RKO (cell line): ENCODE measurements at regions not wholly inside any gene's neighbourhood (a gene's known extent, or its start where the extent isn't known, plus 50 kb on each side); places are given as distances from the start of the nearest gene placed in this dataset.
A peak's percentile ranks its signal among the peaks of the same experiment; 100 is the strongest.

Experiments
- DNase-seq: peaks from one replicate; pipeline ENCODE4 v3.0.0-alpha.2; 2016; ENCODE audit warnings: low spot score

DNA sequence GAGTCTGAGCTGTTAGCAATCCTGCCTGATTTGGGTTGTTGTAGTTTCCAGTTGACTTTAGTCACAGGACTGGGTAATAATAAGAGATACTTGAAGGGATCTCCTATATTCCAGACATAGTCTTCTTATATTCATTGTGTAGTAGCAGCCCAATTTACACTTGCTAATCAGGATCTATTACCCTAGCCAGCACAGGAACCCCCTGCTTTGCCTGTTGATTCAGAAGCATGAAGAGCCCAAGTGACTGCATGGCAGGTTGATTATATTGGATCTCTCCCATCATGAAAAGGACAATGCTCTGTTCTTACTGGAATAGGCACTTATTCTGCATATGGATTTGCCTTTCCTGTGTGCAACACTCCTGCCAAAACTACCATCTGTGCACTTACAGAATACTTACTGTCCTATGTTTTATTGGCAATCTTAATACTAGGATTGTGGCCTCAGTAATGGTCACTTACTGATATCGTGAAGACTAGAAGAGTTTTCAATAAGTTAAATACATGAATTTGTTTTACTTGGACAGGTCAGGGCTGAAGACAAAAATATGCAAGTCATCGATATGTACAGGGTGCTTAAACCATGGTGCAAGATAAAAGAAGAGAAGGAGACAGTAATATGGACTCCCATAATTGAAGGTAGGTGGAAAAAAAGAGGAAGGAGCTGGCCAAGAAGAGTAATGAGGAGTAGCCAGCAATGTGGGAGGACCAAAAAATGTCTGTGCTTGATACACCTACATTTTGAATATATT, 304.1 kb downstream of the MCTP2 start:
- DNase-seq = no peak

DNA sequence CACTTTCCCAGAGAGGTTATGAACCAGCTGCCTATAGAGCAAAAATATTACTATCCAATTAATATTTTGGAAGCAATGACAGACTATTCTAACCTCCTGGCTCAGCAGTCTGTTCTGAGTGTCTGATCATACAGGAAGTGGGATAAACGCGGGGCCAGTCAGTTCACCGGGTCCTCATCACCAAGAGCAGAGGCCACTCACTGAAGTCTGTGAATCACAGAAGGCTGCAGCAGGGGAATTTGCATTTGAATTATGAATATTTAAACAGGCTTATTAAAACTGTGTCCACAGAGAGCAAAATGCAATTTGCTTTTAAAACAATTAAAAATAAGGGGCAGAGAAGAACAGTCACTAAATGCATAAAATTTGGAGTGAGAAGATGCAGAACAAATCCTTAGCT, 305.2 kb downstream of the MCTP2 start:
- no peak for DNase-seq

DNA sequence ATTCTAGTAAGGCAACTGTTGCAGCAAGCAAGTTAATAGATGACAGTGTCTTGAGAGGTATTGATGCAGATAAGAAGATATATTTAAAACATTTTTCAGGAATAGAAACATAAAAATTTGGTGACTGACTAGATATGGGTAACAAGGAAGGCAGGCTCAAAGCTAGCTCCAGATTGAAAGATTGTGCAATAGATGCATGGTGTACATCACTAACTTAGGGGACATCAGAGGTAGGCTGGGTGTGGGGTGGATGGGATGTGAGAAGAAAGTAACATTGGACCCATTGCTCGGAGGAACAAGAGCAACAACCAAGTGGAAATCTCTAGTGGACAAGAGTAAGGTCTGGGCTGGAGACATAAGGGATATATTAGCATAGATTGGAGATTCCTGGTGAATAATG, 306.9 kb downstream of the MCTP2 start:
- no peak for DNase-seq

DNA sequence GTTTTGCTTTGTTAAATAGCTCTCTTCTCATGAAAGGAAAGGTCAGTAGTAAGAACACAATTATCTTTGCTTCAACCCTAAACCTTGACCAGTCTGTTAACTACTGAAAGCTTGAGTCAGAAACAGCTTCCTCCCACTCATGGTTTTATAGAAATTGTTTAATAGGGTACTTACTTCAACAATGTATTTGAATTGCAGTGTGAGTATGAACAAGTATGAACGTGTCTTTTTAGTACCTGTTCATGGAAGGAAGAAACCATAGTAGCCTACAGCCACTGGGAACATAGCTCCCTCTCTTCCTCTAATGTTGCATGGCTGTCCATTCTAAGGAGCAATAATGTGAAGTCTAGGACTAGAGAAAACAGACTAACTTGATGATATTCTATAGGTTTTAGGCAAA, 311.0 kb downstream of the MCTP2 start:
- DNase-seq = no peak

DNA sequence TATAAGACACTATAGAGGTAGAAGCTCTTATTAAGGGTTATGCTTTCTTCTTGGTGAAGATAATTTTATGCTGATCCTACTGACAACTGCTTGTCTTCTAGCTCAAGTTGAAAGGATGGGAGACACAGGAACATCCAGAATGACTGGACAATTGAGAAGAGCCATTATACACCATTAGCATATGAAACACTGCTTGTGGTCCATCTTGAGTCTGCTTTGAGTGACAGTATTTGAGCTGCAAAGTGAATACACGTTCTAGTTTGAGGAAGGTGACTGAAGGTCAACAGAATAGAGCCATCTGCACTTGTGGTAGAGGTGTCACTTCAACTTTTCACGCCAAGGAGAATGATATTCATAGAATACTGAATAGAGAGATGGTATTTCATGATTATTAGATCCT, 315.4 kb downstream of the MCTP2 start:
- no peak for DNase-seq

DNA sequence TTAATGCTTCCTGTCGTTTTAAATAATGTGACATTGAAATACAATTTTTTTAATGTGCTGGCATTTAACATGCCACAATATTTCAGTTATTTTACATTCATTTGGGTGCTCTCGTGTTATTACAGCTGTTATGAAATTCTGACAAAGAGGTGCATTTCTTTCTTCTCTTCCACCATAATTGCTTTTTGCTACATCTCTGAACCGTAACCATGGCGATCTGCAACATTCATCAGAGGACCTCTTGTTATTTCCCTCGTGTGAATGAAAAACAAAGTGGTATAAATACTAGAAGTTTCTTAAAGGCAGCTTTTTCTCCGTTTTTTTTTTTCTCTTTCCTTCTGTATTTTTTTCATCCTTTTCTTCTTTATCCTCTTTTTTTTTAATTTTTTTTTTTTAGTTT, 316.4 kb downstream of the MCTP2 start:
- DNase-seq = no peak

DNA sequence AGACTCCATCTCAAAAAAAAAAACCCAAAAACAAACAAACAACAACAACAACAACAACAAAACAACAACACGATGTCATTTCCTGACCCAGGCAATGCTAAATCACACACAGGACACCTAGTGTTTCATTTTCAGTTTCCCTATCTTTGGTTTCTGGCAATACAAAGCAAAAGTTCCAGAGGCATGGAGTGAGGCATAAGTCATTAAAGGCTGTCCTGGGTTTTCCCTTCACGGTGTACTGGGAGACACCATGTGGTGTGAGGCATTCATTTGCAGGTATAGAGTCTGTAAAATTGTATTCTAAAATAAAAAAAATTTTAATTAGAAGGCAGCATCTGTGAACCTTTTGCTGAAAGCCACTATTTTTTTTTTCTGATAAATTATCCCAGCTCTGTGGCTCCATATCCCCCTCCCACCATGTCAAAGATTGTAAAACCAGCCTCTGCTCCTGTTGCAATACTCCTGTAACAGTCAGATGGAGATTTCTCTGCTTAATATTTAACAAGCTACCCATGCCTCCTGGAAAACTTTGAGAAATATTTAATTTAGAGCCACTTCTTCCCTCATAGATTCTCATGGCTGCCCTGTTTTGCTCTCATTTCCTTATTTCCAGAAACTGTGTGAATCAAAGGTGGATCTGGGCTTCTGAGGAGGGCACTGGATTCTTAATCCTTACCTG, 324.6 kb downstream of the MCTP2 start:
- DNase-seq = no peak

DNA sequence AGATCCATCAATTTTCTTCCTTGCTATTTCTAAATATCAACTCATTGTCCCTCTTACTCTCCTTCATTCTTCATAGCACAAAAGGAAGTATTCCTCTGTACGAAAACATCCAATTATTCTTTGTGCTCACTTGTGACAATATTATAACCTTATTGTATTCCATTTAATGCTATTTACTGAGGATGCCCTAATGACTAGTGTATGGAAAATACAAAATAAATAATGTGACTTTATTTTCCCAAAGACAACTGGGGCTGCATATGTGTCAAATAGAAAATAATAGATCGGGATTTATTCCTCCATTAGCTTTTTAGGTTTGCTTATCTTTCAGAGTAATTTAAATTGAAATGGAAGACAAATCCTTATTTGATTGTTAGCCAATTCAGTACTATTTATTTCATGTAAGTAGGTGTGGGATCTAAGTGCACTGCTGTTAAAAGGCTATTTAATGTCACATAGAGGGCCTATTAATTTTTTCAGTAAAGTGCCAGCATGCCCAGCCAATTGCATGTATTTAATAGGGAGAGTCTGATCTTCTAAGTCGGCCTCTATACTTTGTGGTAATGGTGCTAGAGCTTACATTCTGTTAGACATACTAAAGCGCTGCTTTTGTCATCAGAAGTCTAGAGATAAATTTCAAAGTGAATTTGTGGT, 329.8 kb downstream of the MCTP2 start:
- no peak for DNase-seq

DNA sequence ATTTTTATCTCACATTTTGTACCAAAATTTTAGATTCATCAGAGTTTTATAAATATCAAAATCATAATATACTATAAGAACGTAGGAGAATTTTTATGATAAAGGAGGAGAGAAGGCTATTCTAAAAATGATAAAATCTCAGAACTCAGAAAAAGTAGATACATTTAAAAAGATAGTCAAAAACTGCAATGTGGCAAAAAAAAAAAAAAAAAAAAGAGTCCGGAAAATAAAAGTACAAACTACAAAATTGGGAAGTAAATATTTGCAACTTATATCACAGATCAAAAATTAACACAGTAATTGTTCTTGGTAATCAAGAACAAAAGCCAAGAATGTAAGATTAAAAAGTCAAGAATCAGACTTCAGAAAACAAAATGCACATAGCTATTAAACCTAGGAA, 332.1 kb downstream of the MCTP2 start:
- DNase-seq = no peak

DNA sequence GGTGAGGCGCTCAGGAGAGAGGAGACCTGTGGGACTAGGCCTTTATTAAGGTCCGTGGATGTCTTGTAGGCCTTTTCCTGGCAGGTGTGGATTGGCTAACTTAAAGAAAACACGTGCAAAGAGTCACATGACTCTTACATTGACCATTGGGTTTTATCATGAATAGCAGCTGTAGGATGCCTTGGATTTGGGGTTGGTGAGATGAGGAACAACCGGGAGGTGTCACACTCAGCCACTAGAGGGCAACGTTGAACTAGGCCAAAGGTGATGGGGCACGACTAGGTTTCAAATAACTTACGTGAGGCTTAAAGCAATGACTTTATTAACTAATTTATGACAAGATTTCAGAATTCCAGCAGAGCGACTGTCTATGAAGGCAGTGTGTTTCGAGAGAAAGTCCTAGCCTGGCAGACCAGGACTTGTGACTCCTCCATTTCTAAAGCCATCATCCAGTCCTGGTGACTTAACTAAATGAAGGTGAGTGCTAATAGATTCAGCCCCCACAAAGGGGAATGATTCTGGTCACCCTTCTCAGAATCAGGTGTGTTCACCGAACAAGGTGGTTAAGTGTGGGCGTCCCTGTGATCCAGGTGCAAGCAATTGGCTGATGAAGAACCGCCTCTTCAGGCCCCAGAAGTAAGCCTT, 345.6 kb downstream of the MCTP2 start:
- peak; percentile 49 for DNase-seq

DNA sequence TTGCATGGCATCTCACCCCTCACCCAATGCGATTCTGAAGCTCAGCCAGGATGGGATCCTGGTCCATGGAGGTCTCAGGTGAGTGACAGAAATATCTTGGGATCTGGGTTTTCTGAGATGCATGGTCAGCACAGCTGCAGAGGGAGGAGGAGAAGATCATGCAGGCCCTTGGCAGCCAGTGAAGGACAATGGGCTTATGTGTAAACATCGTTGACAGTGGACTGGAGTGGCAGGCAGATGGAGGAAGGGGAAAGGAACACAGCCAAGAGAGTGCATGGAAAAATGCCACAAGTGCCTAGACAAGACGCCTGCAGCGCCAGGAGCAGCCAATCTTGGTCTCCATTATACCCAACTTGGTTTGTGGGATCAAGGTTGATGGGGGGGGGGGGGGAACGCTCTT, 347.9 kb downstream of the MCTP2 start:
- DNase-seq = no peak

DNA sequence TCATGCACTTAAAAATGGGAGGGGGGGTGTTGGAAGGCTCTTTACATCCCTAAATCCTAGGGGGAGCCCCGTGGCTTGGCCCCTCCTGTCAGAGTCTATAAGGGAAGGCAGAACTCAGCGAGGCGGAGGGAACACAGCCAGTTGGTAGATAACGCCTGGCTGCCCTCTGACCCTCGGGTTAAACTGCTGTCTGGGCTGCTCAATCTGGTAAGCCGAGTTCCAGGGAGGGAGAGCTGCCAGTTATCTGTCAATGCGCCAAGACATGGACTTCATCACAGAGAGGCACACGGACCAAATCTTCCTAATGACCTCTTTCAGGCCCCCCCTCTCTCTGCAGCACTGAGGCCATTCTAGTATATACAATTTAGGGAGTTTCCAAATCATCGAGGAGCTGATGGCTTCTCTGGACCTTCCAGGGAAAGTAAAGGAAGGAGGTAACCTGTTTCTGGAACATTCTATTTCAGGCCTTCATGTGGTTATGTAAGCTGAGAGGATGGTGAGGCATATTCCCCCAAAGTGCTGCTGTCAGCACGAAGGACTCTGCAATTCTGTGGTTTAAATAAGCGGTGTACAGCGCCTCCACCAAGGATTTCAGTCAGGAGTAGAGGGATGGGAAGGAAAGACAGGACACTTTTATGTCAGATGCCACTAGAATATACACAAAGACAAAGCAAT, 349.0 kb downstream of the MCTP2 start:
- DNase-seq = no peak

DNA sequence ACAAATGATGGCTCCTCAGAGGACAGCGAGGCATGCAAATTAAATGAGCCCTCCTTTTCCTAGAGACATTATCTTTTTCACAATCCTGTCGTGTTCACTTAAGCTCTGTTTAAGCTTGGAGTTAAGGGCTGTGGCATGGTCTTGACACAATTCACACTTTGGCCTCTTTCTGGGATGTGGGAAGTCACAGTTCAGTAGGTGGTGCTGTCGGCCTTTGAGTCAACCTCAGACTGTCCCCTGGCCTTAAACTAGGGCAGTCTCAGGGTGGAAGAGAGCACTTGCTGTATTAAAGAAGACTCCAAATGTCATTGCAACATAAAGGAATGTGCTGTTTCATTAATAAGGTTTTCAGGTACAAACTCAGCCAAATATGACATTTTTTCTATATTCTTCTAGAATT, 351.0 kb downstream of the MCTP2 start:
- DNase-seq = no peak

DNA sequence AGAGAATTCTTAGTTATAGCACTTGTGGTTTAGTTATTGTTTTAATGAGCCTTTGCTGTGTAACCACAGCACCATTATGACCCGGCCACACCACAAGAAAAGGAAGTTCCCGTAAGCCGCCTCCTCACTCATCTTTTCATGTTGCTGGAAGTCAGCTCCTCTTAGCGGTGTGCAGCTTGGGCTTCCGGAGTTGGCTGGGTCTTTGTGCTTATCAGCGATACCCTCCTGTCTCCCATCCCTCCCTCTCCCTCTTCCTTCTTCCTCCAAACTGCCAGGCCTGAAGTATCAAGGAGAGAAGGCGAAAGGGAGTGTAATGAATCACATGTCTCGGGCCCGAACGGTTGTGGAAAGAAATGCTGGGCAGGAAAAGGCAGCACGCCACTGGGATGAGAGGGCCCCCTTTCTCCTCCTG, 353.5 kb downstream of the MCTP2 start:
- DNase-seq = no peak

DNA sequence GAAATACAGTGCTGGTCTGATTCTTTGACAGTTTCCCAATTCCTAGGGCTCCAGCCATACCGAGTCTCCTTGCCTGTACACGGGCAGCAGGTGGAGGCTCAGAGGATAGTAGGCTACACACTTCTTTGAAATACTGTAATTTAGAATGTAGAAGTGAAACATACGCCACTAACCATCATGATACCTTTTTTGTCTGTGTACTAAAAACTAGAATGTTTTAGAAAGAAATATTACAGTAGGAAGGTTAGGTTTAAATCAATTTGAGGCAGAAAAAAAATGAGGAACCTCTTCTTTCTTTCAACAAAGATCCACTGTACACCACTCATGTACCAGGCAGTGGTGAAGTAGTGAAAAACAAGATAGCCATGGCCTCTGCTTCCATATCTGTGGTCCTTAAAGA, 354.7 kb downstream of the MCTP2 start:
- DNase-seq = no peak

DNA sequence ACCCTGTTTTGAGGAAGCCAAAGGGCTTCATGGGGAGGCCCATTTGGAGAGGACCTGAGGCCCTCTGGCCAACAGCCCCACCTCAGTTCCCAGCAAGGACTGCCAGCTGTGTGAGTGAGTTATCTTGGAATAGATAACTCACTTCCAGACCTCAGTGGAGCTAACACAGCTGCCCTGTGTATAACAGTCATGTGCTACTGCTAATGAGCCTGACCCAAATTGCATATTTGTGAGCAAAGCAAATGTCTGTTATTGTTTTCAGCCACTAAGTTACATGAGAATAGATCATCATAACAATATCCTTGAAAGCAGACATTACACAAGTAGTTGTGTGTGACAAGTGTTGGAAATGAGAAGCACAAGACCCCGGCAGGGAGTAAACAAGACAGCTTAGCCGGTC, 355.8 kb downstream of the MCTP2 start:
- DNase-seq = no peak

DNA sequence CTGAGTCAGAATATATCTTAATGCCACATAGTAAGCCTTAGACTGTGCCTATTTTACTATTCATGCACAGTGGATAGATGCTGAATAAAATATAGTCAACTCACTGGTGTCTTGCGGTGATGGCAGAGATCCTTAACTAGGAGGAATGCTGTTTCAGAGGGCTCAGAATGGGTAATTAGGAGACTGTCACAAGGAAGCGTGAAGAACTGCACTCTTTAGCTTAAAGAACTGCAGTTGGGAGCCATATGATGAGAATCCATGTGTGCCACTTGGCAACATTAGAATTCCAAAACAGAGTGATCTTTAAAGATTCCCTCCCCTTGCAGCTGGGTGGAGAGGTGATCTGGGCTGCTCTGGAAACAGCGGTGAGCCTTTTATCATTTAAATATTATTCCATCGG, 357.6 kb downstream of the MCTP2 start:
- DNase-seq = no peak

DNA sequence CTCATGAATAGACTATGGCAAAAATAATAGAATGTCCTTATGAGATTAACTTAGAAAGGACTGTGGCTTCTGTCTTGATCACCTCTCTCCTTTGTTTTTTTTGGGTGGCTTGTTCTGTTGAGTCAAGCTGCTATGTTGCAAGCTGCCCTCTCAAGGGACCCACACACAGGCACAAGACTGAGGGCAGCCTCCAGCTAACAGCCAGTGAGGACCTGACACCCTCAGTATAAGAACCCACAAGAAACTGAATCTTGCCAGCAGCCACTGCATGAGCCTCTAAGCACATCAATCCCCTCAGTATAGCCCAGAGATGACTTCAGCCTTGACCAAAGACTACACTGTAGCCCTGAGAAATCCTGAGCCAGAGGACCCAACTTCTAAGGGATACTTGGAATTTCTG, 361.1 kb downstream of the MCTP2 start:
- no peak for DNase-seq

DNA sequence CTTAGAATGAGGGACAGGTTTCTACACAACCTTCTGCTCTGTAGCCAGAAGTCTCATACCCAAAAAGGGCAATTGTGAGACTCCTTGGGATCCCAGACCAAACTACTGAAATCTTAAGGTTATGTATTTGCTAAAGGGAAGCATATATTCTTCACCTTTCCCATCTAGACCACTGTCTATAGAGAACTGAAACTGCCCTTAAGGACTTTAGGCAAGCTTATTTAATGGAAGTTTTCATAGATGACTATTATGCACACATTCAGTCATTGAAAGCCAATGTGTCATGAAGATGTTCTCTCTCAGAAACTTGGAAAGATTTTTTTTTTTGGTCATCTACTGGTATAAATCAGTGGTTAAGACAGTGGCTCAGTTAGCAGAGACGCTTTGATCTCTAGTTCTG, 365.3 kb downstream of the MCTP2 start:
- no peak for DNase-seq

DNA sequence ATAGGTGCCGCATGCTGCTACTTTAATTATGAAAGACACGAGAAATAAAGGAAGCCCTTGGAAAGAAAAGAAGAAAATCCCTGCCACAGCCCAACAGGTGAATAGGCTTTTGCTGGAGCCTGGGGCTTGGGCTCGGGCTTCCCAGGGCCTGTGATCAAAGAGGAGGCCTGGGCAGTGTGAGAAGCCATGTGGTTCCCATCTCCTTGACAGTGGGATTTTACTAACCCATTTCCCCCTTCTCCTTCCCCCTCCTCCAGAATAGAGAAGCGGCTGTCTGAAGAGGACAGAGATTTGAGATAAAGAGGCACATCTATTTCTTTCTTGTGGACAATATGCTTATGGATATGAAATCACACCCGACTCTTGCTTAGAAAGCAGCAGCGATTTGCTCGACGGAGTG, 369.1 kb downstream of the MCTP2 start:
- DNase-seq = no peak

DNA sequence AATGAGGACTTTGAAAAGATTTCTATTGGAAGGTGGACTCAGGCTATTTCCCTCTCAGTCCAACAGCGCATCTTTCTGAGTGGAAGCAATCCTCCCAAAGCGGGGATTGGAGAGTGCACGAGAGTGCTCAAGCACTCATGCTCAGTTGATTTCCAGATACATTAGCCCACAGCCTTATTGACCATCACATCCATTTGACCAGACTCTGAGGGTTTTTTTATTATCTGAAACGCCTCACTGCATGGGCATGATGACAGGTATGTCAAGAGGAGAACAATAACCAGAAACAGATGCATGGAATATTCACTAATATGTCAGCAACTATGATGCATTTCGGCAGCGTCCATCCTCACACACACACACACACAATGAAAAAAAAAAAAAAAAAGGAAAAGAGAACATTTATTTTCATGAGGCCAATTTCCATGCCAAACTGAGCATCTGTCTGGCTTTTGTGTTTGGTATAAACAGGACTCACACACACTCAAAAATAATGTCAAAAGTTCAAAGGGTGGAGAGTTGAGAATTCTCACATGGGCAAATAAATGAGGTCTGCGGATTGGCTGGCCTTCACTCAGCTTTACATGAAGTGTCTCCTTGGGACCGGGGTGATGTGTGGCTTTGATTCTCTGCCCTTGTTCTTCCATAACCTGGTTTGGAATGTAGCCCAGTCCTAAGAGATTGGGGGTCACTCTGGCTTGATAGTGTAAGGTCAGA, 371.6 kb downstream of the MCTP2 start:
- no peak for DNase-seq

DNA sequence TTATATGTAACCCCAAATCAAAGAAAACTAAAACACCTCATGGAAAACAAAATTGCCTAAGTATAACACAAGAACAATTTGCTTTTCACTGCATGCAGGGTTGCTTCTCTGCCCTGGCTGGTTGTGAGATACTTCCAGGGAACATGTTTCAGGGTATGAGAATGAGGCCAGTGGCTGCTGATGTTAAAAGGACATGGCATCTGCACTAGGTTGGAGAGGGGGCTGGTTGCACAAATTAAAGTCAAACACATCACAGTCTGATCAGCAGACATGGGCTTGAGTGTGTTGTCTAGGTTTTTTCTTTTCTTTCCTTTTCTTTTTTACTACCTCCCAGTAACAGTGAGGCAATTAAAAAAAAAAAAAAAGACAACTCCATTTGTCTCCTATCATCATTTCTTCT, 374.9 kb downstream of the MCTP2 start:
- DNase-seq = no peak
